Keratinocyte (primary cell): ENCODE measurements at regions not wholly inside any gene's neighbourhood (a gene's known extent, or its start where the extent isn't known, plus 50 kb on each side); places are given as distances from the start of the nearest gene placed in this dataset.

Experiments
- EZH2 ChIP-seq: IDR thresholded peaks from one replicate; pipeline ENCODE4 v1.6.1; 2012; ENCODE audit warnings: inconsistent platforms, mild to moderate bottlenecking, low read length, moderate library complexity
- TF ChIP-seq, protein P1 (sequence below), 3 experiments: IDR thresholded peaks in 1 of 3; conservative IDR thresholded peaks in 1 of 3; optimal IDR thresholded peaks in 1 of 3; 2 replicates in 2 of 3; 3 replicates in 1 of 3; pipeline versions ENCODE3 to v1.5.1; 2011; ENCODE audit warnings: low read length in 3 of 3, mild to moderate bottlenecking in 3 of 3, moderate library complexity in 2 of 3, control low read depth in 1 of 3, inconsistent platforms in 1 of 3; ENCODE audit not compliant: insufficient read depth in 2 of 3; ENCODE audit errors: extremely low read depth in 1 of 3

DNA sequence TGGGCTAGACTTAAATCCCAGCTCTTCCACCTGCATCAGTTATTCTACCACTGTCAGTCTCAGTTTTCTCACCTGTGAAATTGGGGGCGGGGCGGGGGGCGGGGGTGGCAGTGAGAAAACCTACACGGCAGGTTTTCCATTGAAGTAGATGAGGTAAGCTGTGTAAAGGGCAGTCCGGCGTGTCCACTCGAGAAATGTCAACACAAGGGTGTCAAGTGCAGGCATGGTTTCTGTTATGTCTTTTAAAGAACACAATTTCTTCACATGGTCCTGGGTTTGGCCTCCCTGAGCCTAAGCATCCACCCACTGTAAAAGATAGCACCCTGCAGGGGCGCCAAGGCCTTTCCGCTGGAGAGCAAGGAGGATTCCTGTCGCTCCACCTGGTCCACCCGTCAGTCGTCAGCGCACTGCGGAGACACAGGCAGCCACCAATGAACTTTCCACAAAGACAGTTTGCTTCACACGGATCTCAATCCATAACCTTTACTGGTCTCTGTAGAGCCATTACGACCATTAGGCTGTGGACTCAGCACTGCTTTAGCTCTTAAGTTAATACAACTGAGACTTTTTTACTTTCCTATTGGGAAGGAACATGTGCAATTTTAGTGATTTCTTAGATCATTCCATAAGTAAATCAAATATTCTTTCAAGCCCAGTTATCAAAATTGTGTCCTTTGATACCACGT, 99.5 kb upstream of the FOXB1 start:
- TF ChIP-seq, protein P1, sequence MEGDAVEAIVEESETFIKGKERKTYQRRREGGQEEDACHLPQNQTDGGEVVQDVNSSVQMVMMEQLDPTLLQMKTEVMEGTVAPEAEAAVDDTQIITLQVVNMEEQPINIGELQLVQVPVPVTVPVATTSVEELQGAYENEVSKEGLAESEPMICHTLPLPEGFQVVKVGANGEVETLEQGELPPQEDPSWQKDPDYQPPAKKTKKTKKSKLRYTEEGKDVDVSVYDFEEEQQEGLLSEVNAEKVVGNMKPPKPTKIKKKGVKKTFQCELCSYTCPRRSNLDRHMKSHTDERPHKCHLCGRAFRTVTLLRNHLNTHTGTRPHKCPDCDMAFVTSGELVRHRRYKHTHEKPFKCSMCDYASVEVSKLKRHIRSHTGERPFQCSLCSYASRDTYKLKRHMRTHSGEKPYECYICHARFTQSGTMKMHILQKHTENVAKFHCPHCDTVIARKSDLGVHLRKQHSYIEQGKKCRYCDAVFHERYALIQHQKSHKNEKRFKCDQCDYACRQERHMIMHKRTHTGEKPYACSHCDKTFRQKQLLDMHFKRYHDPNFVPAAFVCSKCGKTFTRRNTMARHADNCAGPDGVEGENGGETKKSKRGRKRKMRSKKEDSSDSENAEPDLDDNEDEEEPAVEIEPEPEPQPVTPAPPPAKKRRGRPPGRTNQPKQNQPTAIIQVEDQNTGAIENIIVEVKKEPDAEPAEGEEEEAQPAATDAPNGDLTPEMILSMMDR (optimal IDR thresholded peaks at IDR 0.05 in 1 of 3, IDR thresholded peaks at IDR 0.05 in 1 of 3, conservative IDR thresholded peaks at IDR 0.05 in 1 of 3; ENCODE audit: extremely low read depth in 1 of 3, insufficient read depth in 2 of 3, low read length in 3 of 3): no peak
- TF ChIP-seq EZH2: peak; percentile 47
